Effector CD8-positive, alpha-beta T cell (primary cell): ENCODE measurements at regions not wholly inside any gene's neighbourhood (a gene's known extent, or its start where the extent isn't known, plus 50 kb on each side); places are given as distances from the start of the nearest gene placed in this dataset.

Source experiments
- DNase-seq: peaks from one replicate; lab custom pipeline; 2025; lab: John Stamatoyannopoulos, UW

DNA sequence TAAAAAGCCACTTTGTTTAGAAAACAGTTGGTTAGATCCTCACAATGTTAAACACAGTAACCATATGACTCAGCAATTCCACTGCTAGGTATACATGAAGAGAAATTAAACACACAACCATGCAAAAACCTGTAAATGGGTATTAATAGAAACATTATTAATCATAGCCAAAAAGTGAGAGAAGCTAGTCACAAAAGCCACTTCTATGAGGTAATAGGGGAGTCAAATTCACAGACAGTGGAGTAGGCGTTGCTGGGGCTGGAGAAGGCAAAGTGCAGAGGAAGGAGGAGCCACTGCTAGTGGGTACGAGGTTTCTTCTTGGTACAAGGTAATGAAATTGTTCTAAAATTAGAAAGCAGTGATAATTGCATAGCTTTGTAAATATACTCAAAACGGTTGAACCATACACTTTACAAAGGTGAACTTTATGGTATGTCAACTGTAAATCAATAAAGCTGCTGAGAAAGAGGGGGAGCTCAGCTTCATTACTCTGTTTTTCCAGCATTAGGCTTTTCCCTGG lies 364.4 kb downstream of the GADD45G start:
- no peak for DNase-seq

DNA sequence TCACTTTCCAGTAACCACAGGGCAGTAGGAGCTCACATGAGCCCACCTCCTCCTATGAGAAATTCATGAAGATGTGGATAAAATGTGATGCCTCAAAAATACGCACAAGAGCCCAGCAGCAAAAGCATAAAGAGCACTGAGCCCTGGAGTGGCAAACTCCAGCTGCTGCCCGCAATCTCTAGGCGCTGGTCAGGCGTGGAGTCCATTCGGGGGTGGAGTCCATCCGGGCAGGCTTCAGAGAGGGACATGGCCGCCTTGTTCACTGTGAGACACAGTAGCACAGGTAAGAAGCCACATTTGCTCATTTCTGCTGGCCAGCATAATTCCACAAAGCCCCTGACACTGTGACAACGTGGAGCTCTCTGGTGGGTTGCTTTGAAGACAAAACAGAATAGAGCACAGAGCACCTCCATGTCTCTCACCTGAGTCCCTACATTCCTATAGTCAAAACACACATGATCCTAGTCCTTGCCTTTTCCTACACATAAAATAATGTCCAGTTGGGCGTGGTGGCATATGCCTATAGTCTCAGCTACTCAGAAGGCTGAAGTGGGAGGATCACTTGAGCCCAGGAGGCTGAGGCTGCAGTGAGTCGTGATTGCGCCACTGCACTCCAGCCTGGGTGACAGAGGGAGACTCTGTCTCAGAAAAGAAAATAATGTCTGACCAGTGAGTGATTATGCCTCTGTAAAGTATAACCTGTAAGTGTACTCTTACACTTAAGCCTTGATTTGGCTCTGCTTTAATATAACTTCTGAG lies 365.2 kb downstream of the GADD45G start:
- no peak for DNase-seq

DNA sequence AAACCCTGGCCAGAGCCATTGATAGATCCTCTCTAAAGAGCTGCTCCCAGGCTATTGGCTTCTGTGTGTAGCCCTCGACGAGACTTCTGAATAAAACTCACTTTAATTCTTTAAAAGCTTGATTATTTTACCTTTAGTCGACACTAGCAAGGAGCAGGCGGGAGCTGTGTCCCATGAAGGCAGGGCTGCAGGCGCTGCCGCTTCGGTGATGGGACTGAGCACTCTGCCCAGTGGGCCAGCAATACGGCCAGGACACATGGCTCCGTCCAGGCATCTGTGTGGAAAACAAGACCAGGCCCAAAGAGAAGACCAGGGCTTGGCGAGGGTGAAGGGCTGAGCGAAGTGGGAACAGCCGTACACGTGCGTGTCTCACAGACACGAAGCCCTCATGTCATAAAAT lies 365.9 kb downstream of the GADD45G start:
- no peak for DNase-seq

DNA sequence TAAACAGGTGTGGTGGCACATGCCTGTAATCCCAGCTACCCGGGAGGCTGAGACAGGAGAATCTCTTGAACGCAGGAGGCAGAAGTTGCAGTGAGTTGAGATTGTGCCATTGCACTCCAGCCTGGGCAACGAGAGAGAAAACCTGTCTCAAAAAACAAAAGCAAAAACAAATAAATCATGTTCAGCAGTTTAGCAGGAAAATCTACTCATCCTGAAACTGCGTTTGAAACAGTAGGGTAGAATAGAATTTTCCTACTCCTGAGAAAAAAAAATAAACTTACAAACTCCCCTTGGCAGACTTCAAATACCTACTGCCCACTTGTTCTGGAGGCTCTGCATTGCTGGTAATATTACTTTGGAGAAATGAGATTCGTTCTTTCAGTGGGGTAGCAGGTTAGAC lies 367.7 kb downstream of the GADD45G start:
- DNase-seq, result no peak

DNA sequence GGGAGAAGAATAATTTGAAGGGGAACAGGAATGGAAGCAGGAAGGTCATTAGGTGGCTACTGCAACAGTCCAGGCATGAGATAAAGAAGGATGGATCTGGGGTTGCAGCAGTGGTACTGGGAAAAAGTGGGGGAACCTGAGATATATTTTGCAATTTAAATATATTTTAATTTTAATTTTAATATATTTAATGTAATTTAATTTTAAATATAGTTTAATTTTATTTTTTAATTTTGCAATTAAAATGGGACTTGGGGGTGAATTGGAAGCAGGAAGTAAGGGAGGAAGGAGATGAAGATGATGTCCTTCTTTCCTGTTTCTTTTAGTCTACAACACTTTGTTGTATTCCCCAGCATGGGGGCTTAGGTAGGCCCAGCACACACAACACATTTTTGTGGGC lies 369.8 kb downstream of the GADD45G start:
- DNase-seq, result no peak

DNA sequence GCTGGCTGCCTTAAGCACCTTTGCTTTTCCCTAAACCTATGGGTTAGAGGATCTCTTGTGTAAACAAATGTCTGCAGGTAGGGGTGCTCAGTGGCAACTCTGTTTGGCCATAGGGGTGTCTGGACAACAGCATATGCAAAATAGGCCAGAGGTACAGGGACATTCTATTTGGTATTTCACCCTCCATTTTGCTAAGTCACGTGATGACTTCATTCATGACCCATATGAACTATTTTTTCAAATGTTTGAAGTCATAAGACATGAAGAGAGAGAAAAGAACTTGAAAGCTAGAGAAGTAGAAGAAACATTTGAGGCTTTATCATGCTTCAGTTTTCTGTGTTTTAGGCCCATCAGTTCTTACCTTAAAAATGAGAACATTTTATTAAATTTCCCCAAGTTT lies 370.2 kb downstream of the GADD45G start:
- DNase-seq, result no peak

DNA sequence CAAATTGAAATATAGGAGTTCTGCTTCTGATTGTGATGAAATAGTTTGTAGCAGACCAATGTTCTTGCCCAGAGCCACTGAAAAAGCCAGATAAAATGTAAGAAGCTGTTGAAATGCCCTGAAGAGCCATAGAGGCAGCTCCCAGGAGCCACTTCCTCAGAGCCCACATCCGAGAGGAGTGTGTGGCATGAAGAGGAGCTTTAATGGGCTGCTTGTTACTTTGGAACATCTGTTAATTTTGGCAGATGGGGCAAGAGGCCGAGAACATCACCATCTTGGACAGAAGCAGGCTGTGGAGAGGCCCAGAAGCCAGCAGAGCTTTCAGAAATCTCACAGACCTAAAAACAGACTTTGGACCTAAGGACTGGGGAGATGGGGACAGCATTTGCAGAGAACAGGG lies 370.8 kb downstream of the GADD45G start:
- no peak for DNase-seq

DNA sequence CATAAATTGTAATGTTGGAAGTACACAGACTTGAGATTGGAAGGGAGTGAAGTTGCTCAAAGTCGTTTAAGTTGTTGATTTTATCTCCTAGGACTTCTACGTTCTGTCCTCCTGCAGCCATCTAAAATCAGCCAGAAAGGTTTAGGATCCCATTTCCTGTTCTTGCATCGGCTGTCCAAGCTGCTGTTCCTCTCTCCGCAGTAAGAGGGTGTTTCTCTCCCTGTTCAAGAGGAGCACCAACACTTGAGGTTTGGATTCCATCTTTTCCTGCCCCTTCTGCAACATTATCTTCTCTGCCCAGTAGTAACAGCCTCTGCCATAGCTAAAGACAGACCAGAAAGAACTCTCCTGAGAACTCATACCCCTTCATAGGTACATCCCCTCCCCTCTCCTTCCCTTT lies 373.4 kb downstream of the GADD45G start:
- no peak for DNase-seq

DNA sequence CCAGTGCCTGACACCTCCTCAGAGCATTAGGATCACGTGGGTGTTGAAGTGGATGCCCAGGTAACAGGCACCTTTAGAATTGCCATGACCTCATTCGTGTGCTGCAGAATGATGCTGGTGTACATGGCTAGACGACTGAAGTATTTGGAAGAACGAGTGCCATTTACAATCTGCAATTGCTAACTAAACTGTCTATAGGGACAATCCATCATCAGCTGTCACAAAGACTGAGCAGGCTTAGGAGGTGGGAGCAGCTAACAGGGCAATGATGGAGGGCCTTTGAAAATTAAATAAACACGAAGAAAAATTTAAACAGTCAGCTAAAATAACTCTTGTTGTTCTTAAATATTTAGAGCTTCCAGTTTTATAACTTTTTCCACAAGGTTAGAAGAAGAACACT lies 375.8 kb downstream of the GADD45G start:
- no peak for DNase-seq

DNA sequence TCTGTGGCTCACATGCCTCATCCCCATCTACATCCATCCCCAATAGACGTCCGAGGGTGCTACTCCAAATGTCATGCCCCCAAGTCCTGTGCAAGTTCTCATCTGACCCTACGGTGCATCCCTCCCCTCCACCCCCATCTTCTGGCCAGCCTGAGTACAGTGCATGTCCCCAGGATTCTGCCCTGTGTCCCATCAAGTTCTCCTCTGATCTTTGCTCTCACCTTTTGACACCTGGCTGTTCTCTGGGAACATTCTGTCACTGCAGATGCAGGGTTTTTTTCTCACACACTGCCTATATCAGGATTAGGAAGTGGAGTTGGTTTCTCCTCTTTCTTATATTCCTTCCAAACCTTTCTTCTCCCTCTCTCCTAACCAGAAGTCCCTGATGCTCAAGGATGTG lies 377.2 kb downstream of the GADD45G start:
- no peak for DNase-seq

DNA sequence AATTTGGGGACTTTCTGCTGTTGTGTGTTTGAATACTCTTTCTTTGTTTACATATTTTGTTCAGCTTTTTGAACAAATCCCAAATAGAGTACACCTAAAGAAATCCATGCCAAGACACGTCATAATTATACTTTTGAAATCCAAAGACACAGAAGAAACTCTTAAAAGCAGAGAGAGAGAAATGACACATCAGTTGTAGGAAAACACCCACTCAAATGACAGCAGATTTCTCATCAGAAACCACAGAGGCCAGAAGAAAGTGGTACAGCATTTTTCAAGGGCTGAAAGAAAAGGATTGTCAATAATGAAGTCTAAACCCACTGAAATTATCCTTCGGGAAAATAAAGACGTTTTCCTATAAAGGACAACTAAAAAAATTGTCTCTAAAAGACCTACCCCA lies 378.6 kb downstream of the GADD45G start:
- DNase-seq, result no peak

DNA sequence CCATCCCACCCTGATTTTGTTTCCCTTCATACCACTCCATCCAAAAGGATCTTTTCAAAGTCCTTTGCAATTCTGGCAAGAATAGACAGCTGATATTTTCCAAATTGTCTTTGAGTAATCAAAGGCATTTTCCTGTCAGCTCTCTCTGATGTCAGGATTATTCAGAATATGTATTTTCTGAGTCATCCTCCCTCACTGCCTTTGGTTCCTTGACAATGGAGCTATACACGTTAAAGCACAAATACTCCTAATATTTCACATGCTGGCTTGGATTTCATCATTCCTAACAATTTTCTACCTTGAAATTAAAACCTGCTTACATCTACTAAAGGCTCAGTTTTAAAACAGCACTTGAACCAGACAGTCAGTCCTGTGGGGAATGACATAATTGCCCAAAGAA lies 379.4 kb downstream of the GADD45G start:
- no peak for DNase-seq

DNA sequence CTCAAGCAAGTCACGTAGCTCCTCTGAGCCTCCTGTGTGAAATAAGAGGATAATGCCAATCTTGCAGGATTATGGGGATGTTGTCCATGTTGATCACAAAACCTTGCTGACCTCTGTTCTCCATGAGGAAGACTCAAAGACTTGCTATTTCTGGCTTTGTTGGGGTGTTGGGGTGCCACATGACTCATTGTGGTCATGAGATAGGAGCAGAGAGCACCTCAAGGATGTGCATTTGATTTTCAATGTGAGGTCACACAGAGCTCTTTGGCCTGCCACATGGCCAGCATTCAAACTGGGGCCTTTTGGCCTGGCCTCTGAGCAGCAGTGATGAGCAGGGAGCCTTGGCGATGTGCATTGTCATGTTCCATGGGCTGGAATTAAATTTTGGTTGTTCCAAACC lies 380.3 kb downstream of the GADD45G start:
- DNase-seq, result no peak

DNA sequence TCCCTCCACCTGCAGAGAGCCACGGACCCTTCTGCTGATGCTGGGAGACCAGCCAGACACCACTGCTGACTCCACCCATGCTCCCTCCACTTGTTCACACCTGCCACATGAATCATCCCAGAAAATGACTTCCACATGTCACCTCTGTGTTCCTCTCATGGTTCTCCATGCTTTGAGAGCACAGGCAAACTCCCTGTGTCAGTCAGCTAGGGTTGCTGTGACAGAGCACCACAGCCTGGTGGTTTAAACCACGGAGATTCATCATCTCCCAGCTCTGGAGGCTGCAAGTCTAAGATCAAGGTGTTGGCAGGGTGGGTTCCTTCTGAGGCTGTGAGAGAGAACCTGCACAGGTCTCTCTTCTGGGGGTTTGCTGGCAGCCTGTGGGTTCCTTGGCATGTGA lies 381.4 kb downstream of the GADD45G start:
- DNase-seq, result no peak

DNA sequence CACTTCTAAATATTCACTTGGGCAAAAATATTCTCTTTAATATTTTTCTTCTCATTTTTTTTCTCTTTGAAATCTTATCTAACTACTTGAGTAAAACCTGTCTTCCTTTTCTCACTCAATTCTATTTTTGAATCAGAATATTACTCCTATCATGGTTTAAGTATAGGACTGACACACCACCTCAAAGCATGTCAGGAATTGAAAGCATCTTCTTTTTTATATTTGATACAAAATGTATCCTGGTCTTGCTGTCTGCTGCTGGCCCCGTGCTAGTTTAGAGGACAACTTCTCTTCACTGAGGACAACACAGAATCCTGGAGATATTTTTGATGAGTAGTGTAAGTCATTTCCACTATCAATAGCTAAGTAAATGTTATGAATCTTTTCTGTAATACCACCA lies 383.6 kb downstream of the GADD45G start:
- no peak for DNase-seq

DNA sequence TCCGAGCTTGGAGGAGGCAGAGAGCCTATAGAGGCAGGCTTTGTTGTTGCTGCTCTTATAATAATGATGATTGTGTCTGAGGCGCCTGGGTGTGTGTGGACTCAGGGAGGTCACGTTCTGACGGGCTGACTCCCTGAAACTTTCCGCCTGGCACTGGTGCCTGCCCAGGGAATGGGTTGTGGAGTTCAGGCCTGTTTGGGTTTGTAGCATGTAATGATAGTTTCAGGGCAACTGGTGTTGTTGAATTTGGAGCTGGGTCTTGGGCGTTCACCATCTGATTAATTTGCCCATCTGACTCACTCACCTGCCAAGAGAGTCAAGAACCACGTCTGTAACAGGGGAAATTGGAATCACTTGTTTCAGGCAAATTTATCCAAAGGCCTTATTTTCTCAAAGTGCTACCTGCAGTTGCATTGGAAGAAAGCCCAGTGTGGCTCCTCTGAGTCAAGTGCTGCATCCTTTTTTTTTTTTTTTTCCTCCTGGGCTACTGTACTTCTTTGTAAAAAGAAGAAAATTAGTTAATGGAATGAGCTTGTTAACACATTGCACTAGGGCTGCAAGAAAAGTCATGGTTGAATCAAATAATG lies 386.5 kb downstream of the GADD45G start:
- DNase-seq, result no peak

DNA sequence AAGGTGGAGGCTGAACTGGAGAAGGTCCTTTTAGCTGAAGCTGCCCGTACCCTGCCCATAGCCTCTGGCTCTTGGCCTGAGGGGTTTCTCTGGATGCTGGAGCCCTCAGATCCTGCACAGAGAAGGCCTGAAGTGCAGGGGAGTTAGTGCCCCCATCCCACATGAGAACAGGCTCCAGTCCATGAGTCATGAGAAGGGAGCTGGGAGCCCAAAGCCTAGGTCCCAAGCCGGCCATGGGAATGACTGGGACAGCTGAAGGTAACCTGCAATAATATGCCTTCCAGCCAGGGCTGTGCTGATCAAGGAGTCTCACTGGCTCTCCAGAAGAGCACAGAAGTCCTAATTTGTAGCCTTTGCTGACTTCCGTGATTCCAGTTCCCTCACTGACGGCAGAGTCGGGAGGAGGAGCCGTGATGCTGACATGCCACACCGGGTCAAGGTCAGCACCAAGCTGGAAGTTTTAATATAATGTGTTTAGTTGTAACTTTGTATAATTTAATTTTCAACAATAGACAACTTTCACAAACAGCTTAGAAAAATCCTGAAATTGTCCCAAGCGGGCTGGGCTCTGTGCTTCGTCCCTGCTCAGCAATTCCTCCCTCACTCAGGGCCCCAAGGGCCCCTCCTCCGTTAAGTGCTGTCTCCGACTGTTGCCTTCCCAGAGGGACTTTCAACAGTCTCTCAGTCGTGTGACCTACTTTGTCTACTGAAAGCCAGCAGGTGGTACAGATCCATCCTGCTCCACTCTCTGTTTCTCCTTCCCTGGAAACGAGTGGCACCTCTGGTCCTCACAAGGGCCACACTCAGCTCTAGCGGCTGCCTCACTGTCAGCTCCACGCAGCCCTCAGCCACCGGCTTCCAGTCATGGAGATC lies 387.8 kb downstream of the GADD45G start:
- DNase-seq, result no peak

DNA sequence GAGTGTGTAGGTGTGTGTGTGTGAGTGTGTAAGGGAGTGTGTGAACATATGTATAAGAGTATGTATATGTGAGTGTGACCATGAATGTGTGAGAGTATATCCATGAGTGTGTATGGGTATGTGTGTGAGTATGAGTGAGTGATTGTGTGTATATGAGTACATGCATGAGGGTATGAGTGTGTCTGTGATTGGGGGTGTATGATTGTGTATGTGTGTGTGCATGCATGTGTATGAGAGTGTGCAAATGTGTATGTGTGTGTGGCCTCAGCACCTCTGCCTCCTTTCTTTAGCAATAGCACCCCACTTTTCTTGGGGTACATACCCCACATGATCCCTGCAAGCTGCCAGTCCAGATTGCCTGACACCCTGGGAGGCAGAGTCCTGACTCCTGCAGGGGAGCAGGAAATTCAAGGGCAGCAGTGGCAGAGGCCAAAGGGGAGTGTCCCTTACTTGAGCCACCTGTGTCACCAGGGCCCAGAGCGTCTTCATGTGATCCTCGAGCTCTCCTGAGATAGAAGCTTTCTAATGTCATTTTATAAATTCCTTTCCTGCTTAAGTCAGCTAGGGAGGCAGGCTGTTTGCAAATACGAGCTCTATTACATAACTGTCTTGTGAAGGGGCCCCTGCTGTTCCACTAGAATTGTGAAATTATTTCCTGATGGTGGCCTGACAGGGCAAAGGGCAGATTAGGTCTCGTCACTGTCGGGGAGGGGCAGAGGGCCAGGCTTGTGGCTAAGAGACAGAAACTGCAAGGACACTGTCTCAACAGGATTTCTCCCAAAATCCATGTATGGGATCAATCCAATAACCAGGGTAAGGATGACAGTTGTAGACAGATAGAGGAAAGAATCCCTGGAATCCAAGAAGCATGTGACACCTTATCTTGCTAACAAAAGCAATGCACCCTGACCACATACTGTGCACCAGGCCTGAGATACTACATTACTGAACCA lies 389.1 kb downstream of the GADD45G start:
- no peak for DNase-seq

DNA sequence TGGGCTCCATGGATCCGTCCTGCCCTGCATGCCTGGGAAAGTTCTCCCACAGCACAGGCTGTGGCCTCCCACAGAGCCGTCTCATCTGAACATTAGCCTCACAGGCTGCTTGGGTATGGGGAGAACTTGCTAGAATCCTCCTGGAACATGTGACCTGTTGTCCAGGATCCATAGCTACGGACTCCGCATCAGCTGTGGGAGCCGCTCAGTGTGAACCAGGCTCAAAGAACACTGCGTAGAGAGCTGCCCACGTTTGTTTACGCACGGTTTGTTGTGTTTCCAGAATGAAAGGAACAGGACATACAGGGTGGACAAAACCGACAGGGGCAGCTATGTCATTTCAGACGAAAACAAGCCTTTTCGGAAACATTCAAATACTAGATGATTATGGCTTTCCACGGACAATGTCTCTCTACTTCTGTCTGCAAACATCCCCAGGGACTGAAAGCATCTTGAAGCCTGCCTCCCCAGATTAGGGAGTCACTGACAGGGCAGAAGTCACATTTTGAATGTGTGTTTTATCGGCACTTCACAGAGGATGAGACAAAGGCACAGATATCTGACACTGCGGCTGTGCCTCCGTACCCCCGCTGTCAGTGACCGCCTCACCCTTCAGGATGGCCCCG lies 390.3 kb downstream of the GADD45G start:
- no peak for DNase-seq

DNA sequence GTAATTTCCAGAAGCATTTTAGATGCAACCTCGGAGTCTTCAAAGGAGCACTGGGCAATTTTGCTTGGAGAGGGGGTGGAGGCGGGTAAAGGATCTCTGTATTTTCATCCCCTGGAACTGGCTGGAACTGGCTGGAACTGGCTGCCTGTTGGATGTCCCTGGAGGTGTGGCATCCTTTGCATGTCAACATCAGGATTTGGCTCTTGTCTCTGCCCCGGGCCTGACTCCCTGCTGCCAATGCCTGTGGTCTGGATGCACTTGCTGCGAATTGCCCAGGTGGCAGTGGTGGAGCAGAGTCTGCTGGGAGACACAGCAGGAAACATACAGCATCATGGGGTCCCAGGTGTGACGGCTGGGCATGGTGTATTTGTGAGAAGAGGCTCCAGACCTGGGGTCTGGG lies 391.3 kb downstream of the GADD45G start:
- no peak for DNase-seq

DNA sequence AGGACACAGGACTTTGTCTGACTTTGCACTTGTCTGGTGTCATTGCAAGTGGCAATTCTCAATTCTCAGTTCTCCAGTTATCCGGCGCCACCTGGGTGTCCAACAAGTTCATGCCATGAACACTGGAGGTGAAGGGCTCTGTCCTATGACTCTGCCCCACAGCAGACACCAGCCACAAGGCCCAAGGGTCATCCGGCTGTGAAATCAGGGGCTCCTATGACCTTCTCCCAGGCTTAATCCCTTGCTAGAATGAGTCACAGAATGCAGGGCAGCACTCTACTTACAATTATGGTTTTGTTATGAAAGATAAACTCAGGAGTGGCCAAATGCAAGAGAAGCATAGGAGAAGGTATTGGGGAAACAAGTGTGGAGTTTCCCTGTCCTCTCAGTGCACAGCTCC lies 392.0 kb downstream of the GADD45G start:
- no peak for DNase-seq
